ENCODE measurements at regions not wholly inside any gene's neighbourhood (a gene's known extent, or its start where the extent isn't known, plus 50 kb on each side); places are given as distances from the start of the nearest gene placed in this dataset.
"Not testable (repeated sequence)": the region's sequence is repeated elsewhere in the genome, so short reads cannot be mapped to it uniquely, and the experiment has no call there.

DNA sequence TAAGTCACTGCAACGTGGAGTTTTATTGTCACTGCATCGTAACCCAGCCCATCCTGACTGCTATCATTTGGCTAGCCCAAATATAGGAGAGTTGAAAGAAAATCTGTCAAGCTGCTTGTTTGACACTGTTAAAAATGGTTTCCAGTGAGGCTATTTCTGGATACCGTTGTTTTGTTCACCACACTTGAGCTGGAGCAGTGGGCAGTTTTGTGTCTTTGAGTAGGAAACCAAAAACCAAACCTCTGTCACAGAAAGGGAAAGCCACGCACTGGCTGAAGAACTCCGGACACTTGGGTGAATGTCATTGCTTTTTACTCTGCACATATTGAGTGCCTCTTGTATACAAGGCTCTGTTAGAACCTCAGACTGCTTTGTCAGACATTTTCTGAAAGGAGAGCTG, 446.4 kb upstream of the CFAP20DC start:
- WGBS, result 97% methylated on average over 5 of the region's 5 CpGs
- H3K4me1 ChIP-seq (ENCODE audit: insufficient read depth, low read length), result no peaks in the 10 kb centered on the region
- no peak overlapping the region for H3K4me3 ChIP-seq (ENCODE audit: low read length)
- no peaks in the 10 kb centered on the region for H3K9me3 ChIP-seq (ENCODE audit: insufficient read depth, low read depth, low read length)
- no peak overlapping the region for H3K27ac ChIP-seq (ENCODE audit: low read depth, low read length)
- H3K27me3 ChIP-seq (ENCODE audit: insufficient read depth, low read length), result no peaks in the 10 kb centered on the region
- no peaks in the 10 kb centered on the region for H3K36me3 ChIP-seq (ENCODE audit: insufficient read depth, low read length)
- H3K9ac ChIP-seq (ENCODE audit: low read depth, low read length), result no peak overlapping the region

DNA sequence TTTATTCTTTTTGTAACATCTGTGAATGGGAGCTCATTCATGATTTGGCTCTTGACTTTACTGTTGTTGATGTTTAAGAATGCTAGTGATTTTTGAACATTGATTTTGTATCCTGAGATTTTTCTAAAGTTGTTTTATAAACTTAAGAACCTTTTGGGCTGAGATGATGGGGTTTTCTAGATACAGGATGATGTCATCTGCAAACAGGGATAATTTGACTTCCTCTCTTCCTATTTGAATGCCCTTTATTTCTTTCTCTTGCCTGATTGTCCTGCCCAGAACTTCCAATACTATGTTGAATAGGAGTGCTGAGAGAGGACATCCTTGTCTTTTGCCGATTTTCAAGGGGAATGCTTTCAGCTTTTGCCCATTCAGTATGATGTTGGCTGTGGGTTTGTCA, 445.1 kb upstream of the CFAP20DC start:
- not testable (repeated sequence) for H3K36me3 ChIP-seq (ENCODE audit: insufficient read depth, low read length); H3K4me3 ChIP-seq (ENCODE audit: low read length); H3K27me3 ChIP-seq (ENCODE audit: insufficient read depth, low read length); H3K4me1 ChIP-seq (ENCODE audit: insufficient read depth, low read length); H3K9ac ChIP-seq (ENCODE audit: low read depth, low read length); H3K9me3 ChIP-seq (ENCODE audit: insufficient read depth, low read depth, low read length); H3K27ac ChIP-seq (ENCODE audit: low read depth, low read length)
- 100% methylated on average over 1 of the region's 1 CpG for WGBS

DNA sequence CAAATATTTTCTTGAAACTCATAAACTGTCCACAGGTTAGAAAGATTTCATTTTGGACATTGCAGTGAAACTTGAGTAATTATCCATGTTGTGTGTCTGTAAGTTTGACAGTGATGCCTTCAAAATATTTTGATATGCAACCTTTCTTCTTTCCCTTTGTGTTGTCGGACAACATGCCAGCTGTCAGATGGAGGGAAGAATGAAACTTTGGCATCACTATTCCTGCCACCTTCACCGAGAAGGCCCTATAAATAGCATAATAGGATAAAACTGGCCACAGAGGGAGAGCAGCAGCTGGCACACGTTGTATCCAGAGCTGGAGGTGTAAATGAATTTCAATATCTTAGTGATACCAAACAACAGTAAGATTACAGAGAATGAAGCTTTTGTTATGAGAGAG, 436.7 kb upstream of the CFAP20DC start:
- H3K4me3 ChIP-seq (ENCODE audit: low read length), result no peak overlapping the region
- H3K4me1 ChIP-seq (ENCODE audit: insufficient read depth, low read length), result peaks cover 12% of the 10 kb centered on the region
- WGBS, result 17% methylated on average over 1 of the region's 3 CpGs
- H3K9ac ChIP-seq (ENCODE audit: low read depth, low read length), result no peak overlapping the region
- H3K9me3 ChIP-seq (ENCODE audit: insufficient read depth, low read depth, low read length), result no peaks in the 10 kb centered on the region
- H3K27me3 ChIP-seq (ENCODE audit: insufficient read depth, low read length), result no peaks in the 10 kb centered on the region
- H3K36me3 ChIP-seq (ENCODE audit: insufficient read depth, low read length), result no peaks in the 10 kb centered on the region
- no peak overlapping the region for H3K27ac ChIP-seq (ENCODE audit: low read depth, low read length)

GRCh38 chr3:59483191-59483590, 433.4 kb upstream of the CFAP20DC start:
- WGBS, result 95% methylated on average over 3 of the region's 3 CpGs
- Histone ChIP-seq H3K36me3 (ENCODE audit: insufficient read depth, low read length) (no peaks in the 10 kb centered on the region), H3K27me3 (ENCODE audit: insufficient read depth, low read length) (no peaks in the 10 kb centered on the region), H3K4me3 (ENCODE audit: low read length) (no peak overlapping the region), H3K9ac (ENCODE audit: low read depth, low read length) (no peak overlapping the region), H3K27ac (ENCODE audit: low read depth, low read length) (no peak overlapping the region), H3K9me3 (ENCODE audit: insufficient read depth, low read depth, low read length) (no peaks in the 10 kb centered on the region), H3K4me1 (ENCODE audit: insufficient read depth, low read length) (peaks cover 12% of the 10 kb centered on the region)

DNA sequence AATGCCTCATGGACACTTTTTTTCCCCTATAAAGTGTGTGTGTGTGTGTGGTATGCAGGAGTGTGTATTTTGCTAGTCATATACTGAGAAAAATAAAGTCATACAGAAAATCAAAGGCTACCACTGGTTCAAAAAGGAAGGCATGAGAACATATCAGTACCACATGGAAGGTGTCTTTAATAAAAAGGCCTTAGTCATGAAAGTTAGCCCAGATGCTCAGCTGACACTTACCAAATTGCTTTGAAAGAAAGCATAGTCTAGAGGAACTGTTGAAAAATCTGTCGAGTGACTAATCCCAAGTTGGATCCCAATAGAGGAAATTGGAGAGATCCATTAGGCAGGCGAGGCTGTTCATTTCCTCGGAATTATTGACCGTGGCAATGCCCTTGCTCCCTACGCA, 432.9 kb upstream of the CFAP20DC start:
- Histone ChIP-seq H3K4me1 (ENCODE audit: insufficient read depth, low read length) (peaks cover 12% of the 10 kb centered on the region), H3K27me3 (ENCODE audit: insufficient read depth, low read length) (no peaks in the 10 kb centered on the region), H3K27ac (ENCODE audit: low read depth, low read length) (no peak overlapping the region), H3K4me3 (ENCODE audit: low read length) (no peak overlapping the region), H3K36me3 (ENCODE audit: insufficient read depth, low read length) (no peaks in the 10 kb centered on the region), H3K9me3 (ENCODE audit: insufficient read depth, low read depth, low read length) (no peaks in the 10 kb centered on the region), H3K9ac (ENCODE audit: low read depth, low read length) (no peak overlapping the region)
- 95% methylated on average over 5 of the region's 5 CpGs for WGBS

DNA sequence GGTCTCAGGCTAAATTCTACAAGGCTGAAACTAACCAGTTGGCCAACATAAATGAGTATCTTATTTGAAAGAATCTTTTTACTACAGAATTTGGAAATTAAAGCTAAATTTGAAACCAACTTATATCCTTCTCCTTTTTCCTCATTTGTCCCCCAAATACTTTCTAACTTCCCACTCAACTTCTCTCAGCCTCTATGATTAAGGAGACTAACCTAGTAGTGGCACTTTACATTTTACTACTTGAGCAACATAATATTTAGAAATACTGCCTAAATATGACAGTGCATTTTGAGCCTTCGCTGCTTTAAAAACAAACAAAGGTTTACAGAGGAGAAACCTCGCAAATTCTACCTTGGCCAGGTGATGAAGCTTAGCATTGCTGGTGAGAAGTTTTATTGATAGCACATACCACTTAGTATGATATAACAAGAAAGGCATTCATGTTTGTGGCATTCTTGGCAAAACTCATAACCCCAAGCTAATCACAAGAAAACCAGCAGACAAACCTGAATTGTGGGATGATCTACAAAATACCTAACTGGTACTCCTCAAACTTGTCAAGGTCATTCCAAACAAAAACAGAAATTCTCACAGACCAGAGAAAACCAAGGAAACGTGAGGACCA, 432.1 kb upstream of the CFAP20DC start:
- H3K9ac ChIP-seq (ENCODE audit: low read depth, low read length), result no peak overlapping the region
- 93% methylated on average over 3 of the region's 3 CpGs for WGBS
- peaks cover 7% of the 10 kb centered on the region for H3K4me1 ChIP-seq (ENCODE audit: insufficient read depth, low read length)
- no peaks in the 10 kb centered on the region for H3K36me3 ChIP-seq (ENCODE audit: insufficient read depth, low read length)
- no peaks in the 10 kb centered on the region for H3K27me3 ChIP-seq (ENCODE audit: insufficient read depth, low read length)
- no peak overlapping the region for H3K4me3 ChIP-seq (ENCODE audit: low read length)
- H3K27ac ChIP-seq (ENCODE audit: low read depth, low read length), result no peak overlapping the region
- H3K9me3 ChIP-seq (ENCODE audit: insufficient read depth, low read depth, low read length), result no peaks in the 10 kb centered on the region

- 92% methylated on average over 3 of the region's 5 CpGs for WGBS
Observed at GRCh38 chr3:59480486-59480995, 430.7 kb upstream of the CFAP20DC start.

GRCh38 chr3:59473636-59474035, 423.8 kb upstream of the CFAP20DC start:
- Histone ChIP-seq H3K27ac (ENCODE audit: low read depth, low read length) (no peak overlapping the region), H3K9ac (ENCODE audit: low read depth, low read length) (no peak overlapping the region), H3K4me3 (ENCODE audit: low read length) (no peak overlapping the region), H3K27me3 (ENCODE audit: insufficient read depth, low read length) (no peaks in the 10 kb centered on the region), H3K4me1 (ENCODE audit: insufficient read depth, low read length) (no peaks in the 10 kb centered on the region), H3K9me3 (ENCODE audit: insufficient read depth, low read depth, low read length) (peaks cover 8% of the 10 kb centered on the region), H3K36me3 (ENCODE audit: insufficient read depth, low read length) (no peaks in the 10 kb centered on the region)
- 93% methylated on average over 4 of the region's 4 CpGs for WGBS

More at GRCh38 chr3:59480486-59480995, 430.7 kb upstream of the CFAP20DC start:
- H3K4me3 ChIP-seq (ENCODE audit: low read length), result no peak overlapping the region
- H3K4me1 ChIP-seq (ENCODE audit: insufficient read depth, low read length), result no peaks in the 10 kb centered on the region
- no peak overlapping the region for H3K27ac ChIP-seq (ENCODE audit: low read depth, low read length)
- no peaks in the 10 kb centered on the region for H3K36me3 ChIP-seq (ENCODE audit: insufficient read depth, low read length)
- H3K9ac ChIP-seq (ENCODE audit: low read depth, low read length), result no peak overlapping the region
- no peaks in the 10 kb centered on the region for H3K9me3 ChIP-seq (ENCODE audit: insufficient read depth, low read depth, low read length)
- no peaks in the 10 kb centered on the region for H3K27me3 ChIP-seq (ENCODE audit: insufficient read depth, low read length)

DNA sequence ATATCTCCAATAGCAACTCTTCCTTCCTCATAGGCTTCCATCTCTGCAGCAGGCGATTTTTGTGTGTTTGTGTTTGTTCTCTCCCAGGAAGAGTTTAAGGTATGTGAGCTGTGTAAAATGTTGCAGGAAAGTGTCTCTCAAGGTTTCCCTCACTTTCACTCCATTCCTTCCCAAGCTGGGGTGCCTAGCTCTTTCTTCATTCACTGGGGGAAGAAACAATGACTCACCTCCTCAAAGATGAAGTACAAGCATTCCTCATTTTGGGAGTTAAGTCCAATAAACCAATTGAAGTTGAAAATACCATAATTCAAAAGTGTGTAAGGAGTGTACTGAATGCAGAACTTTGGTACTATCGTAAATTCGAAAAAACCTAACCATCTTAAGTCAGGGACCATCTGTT, 422.7 kb upstream of the CFAP20DC start:
- Histone ChIP-seq H3K27ac (ENCODE audit: low read depth, low read length) (no peak overlapping the region), H3K27me3 (ENCODE audit: insufficient read depth, low read length) (no peaks in the 10 kb centered on the region), H3K9me3 (ENCODE audit: insufficient read depth, low read depth, low read length) (peaks cover 8% of the 10 kb centered on the region), H3K4me3 (ENCODE audit: low read length) (no peak overlapping the region), H3K9ac (ENCODE audit: low read depth, low read length) (no peak overlapping the region), H3K4me1 (ENCODE audit: insufficient read depth, low read length) (no peaks in the 10 kb centered on the region), H3K36me3 (ENCODE audit: insufficient read depth, low read length) (no peaks in the 10 kb centered on the region)
- no CpG with 5 or more reads among the region's 3 CpGs for WGBS

DNA sequence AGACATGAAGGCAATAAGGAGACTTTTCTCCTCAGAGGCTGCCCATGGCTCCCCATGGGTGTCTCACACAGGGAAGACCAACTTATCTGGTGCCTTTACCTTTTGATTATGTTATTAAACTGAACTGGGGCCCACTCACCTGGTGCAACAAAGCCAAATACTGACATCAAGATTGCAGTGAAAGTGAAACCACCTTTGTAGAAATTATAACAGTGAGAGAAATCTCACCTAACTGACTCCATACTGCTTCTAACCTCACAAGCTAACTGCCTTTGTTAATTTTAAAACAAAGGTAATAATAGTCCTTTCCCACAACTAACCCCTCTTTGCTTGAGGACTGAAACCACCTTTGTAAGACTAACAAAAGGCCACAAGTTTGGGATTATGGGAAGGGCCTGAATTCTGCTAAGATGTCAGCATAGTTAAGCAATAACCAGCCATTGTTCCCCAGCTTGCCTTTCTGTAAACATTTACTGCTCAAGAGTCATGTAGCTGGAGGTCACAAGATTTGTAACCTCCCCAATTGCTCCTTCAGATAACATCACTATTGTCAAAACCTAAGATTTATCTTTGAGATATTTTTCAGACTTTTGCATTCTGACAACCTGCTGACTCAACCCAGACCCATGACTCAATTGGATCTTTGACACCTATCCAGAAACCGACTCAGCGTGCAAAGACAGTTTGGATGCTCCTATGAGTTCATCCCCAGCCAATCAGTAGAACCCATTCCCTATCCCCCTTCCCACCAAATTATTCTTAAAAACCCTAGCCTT, 420.3 kb upstream of the CFAP20DC start:
- Histone ChIP-seq H3K27me3 (ENCODE audit: insufficient read depth, low read length) (no peaks in the 10 kb centered on the region), H3K9me3 (ENCODE audit: insufficient read depth, low read depth, low read length) (peaks cover 8% of the 10 kb centered on the region), H3K27ac (ENCODE audit: low read depth, low read length) (no peak overlapping the region), H3K4me1 (ENCODE audit: insufficient read depth, low read length) (no peaks in the 10 kb centered on the region), H3K9ac (ENCODE audit: low read depth, low read length) (no peak overlapping the region), H3K36me3 (ENCODE audit: insufficient read depth, low read length) (no peaks in the 10 kb centered on the region), H3K4me3 (ENCODE audit: low read length) (no peak overlapping the region)
- WGBS, result 95% methylated on average over 2 of the region's 2 CpGs

DNA sequence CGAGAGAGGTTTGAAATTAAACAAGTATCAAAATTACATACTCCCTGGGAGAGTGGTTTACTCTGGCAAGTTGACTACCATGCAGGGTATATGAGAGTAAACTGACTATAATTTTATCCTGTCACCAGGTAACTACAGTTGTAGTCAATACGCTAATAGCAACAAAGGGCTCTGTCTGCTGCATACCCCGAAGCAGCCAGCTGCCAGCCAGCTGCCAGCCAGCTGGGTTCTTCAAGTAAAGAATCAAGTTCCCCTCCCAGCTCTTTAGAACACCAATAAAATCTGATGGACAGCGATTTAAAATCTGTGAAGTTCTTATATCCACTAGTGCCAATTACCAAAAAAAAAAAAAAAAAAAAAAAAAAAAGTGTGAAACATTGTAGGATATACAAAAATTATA, 417.7 kb upstream of the CFAP20DC start:
- H3K27ac ChIP-seq (ENCODE audit: low read depth, low read length), result no peak overlapping the region
- H3K4me3 ChIP-seq (ENCODE audit: low read length), result no peak overlapping the region
- H3K36me3 ChIP-seq (ENCODE audit: insufficient read depth, low read length), result no peaks in the 10 kb centered on the region
- H3K9ac ChIP-seq (ENCODE audit: low read depth, low read length), result no peak overlapping the region
- WGBS, result 82% methylated on average over 3 of the region's 4 CpGs
- no peaks in the 10 kb centered on the region for H3K27me3 ChIP-seq (ENCODE audit: insufficient read depth, low read length)
- H3K4me1 ChIP-seq (ENCODE audit: insufficient read depth, low read length), result no peaks in the 10 kb centered on the region
- peaks cover 8% of the 10 kb centered on the region for H3K9me3 ChIP-seq (ENCODE audit: insufficient read depth, low read depth, low read length)

Data from HUES64 (cell line).